GM19467 (cell line): ENCODE measurements at regions not wholly inside any gene's neighbourhood (a gene's known extent, or its start where the extent isn't known, plus 50 kb on each side); places are given as distances from the start of the nearest gene placed in this dataset.
"Not testable (repeated sequence)": the region's sequence is repeated elsewhere in the genome, so short reads cannot be mapped to it uniquely, and the experiment has no call there.

Experiments
- ATAC-seq: cut with Tn5 transposase; IDR thresholded peaks from one replicate; pipeline ENCODE4 v1.9.1; 2021; ENCODE audit warnings: mild to moderate bottlenecking, moderate library complexity; ENCODE audit not compliant: unreplicated experiment

DNA sequence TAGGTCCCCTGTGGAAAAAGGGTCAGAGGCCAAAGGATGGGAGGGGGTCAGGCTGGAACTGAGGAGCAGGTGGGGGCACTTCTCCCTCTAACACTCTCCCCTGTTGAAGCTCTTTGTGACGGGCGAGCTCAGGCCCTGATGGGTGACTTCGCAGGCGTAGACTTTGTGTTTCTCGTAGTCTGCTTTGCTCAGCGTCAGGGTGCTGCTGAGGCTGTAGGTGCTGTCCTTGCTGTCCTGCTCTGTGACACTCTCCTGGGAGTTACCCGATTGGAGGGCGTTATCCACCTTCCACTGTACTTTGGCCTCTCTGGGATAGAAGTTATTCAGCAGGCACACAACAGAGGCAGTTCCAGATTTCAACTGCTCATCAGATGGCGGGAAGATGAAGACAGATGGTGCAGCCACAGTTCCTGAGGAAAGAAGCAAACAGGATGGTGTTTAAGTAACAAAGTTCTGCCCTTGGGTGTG, 165.8 kb downstream of the RPIA start:
- ATAC-seq = no peak

DNA sequence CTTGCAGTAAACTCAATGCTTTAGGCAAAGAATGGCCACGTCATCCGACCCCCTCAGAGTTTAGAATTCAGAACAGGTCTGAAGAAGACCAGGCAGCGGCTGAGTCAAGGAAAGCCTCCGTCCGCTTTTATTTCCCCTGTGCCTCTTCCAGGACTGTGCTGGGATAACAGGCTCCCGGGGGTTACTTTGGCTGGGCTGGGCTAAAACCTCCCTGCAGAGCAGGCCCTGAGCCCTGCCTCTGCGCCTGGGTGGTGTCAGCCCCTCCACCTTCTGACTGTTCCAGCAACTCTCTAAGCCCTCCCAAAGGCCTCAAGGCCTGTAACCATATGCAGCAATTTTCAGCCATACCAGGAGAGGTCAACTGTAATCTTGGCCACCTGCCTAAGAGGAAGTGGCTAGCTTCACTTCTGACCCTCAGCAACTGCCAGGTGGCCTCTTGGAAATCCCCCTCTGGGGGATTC, 166.5 kb downstream of the RPIA start:
- ATAC-seq = no peak

DNA sequence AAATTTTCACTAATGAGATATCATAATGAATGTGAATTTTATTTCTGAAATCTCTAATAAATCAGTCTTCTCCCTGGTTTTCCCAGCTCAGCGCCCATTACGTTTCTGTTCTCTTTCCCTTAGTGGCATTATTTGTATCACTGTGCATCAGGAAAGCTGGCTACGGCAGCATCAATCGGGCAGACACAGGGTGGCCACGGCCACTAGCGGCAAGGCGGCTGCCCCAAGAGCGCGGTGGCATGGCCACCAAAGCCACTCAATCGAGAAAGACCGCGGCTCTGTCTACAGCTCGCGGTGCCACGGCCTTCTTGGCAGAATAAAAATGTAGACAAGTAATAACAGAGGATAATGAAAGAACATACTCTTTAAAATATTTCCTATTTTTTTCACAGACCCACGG, 168.0 kb downstream of the RPIA start:
- ATAC-seq = no peak

DNA sequence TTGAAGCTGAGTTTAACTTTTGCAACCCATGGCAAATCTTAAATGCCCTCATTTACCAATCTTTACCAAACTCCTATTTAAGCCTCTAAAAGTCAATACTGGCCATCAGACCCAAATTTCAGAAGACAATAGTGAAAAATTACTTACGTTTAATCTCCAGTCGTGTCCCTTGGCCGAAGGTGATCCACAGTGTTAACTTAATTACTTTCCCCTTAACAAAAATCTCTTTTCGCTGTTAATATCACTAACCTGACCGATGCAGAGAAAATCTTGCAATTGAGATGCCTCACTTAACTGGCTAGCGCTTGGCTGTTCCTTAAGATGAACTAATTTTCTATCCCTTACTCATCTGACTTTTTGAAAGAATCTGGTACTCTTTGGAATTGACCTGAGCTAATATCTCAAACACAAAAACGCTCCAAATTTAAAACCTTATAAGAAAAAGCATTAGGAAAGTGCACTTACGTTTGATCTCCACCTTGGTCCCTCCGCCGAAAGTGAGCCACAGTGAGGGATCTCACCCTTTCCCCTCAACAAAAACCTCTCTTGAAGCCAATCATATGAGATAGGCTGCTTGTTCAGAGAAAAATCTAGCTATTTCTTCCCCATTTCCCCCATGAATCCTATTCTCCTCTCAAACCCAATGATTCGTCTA, 169.1 kb downstream of the RPIA start:
- ATAC-seq = no peak

DNA sequence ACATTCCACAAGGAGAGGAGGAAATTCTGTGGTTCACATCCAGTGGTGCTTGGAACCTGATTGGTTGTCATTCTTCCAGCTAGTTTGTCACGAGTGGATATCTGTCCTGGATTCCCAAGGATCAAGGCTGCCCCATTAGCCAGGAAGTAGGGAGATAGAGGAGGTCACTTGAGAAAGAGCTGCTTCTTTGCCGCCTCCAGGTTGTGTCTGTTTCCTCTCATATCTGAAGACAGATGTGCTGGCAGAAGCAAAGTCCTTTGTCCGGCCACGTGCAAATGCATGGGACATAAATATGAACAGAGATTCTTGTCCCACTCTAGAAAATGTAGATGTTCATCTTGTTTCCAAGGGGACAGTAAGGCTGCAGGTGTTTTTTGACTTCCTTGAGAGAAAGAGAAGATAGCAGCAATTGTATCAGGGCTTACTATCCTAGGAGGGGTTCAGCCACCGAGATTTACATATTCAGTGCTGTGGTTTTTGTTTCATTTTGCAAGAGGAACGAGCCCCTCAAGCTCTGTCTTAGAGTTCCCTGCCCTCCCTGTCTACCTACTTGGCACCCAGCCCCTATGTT, 174.4 kb downstream of the RPIA start:
- ATAC-seq = peak; percentile 70

DNA sequence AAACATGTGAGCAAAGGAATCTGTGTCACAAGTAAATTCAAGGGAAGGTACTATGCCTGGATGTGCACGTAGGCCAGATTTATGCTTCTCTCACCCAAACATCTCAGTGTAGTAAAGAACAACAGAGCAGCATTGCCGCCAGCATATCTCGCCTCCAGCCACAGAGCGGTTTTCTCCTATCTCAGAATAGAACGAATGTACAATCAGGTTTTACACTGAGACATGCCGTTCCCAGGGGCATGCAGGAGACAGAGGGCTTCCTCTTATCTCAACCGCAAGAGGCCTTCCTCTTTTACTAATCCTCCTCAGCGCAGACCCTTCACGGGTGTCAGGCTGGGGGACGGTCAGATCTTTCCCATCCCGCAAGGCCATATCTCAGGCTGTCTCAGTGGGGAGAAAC, 175.3 kb downstream of the RPIA start:
- no peak for ATAC-seq

DNA sequence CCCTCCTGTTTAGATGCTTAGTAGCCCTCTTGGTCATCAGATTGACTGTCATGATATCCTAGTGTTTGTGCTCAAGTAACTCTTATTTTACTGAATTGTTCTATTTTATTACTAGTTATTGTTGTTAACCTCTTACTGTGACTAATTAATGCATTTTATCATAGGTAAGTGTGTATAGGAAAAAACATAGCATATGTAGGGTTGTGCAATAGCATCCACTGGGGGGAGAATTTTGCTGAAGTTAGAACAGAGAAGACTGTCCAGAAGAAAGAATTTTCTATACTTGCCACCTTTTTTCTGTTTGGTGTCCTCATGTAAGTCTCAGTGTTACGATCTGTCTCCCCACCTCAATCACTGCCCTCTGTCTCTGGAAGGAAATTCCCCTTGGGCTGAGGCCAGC, 177.4 kb downstream of the RPIA start:
- ATAC-seq = no peak

DNA sequence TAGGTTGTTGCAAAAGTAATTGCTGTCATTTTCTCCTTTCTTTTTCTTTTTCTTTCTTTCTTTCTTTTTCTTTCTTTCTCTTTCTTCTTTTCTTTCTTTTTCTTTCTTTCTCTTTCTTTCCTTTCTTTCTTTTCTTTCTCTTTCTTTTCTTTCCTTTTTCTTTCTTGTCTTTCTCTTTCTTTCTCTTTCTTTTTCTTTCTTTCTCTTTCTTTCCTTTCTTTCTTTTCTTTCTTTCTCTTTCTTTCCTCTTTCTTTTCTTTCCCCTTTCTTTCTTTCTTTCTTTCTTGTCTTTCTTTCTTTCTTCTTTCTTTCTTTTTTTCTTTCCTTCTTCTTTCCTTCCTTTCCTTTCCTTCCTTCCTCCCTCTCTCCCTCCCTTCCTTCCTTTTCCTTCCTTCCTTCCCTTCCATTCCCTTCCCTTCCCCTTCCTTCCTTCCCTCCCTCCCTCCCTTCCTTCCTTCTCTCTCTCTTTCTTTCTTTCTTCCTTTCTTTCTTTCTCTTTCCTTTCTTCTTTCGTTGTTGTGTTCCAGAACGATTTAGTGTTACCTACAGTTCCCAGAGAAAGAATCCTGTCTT, 178.9 kb downstream of the RPIA start:
- ATAC-seq = no peak

DNA sequence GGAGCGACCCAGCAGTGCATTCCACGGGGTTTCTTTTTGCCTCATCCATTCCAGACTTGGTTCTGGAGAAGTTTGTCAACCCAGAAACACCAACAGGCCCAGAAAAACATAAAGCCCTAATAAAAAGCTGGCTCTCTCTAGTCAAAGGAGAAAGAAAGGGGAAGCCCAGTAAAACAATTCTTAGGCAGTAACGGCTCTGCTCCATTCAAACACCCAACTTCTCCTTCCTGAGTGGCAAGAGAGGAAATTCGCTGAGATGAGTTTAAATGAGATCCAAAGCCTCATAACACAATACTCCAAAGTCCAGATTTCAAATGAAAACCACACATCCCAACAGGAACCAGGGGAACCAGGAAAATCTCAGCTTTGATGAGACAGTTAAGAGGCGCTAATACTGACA, 179.9 kb downstream of the RPIA start:
- ATAC-seq = no peak

DNA sequence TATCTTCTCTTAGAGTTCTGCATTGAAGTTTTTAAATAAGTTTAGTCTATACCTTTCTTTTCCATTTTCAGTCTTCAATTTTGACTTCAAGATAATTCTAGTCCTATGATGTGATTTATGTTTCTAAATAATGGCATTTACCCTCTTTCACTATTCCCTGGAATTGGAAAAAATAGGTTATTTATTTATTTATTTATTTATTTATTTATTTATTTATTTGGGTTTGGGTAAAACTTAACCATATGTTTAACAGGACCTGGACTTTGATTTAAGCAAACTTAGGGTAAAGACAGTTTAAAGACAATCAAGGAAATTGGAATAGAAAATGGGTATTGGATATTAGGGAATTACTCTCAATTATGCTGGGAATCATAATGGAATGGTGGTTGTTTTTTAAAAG, 182.1 kb downstream of the RPIA start:
- no peak for ATAC-seq

DNA sequence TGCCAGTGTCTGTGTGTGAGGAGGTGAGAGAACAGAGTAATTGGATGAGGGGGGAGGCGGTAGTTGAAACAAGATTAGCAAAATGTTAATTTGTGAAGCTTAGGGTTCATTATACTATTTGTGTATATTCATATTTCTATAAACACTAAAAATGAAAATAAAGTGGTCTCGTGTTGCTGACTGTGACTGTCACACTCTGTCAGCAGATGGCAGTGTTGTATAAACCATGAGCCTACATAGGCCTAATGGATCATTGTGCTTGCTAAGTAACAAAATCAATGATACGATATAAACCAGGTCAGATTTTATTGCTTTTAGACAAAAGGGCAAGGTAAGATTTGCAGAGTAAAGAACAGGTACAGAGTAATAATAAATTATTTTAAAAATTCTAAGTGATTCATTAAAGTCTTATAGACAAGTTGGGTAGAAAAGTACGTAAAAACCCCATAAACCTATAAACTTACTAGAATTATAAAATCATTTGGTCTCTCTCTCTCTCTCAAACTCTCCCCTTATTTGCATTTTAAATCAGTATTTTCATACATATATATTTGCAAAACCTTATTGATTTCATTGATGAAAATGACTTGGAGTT, 182.7 kb downstream of the RPIA start:
- ATAC-seq = no peak

DNA sequence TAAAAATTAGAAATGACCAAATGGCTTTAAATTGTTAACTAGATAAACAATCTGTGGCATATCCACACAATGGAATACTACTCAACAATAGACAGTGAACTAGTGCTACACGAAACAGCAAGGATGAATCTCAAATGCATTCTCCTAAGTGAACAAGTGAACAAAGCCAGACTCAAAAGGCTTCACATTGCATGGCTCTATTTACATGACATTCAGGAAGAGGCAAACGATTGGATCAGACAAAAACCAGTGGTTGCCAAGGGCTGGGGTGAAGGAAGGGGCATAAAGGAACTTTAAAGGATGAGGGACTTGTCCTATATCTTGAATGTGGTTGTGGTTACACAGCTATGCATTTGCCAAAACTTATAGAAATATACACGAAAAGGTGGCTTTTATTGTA, 184.3 kb downstream of the RPIA start:
- no peak for ATAC-seq

DNA sequence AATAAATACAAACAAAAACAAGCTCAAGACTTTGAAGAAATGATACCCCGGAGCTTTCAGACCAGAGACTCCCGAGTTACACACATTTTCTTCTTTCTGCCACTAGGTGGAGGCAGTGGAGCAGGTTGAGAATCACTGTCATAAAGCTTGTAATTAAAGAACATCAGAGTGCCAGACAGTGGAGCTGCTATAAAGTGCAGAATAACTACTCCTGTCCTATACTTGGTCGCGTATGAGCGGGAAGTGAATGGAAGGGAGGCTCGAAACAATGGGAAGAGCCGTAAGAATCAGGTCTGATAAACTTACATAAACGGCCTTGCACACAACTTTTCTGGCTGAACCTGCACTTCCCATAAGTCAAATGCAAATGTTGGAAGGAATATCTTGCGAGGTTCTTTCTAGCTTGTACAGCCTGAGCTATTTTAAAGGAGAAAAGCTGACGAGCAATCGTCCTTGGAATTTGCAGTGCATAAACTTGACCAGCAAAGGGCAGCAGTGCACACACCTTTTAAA, 189.0 kb downstream of the RPIA start:
- ATAC-seq = peak; percentile 57

DNA sequence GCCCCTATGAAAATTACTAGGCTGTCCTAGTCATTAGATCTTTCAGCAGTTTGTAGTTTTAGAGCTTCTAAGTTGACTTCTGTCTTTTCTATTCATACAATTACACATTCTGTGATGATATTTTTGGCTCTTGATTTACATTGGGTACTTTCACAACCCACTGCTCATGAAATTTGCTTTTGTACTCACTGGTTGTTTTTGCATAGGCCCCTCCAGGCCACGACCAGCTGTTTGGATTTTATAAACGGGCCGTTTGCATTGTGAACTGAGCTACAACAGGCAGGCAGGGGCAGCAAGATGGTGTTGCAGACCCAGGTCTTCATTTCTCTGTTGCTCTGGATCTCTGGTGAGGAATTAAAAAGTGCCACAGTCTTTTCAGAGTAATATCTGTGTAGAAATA, 193.8 kb downstream of the RPIA start:
- peak; percentile 65 for ATAC-seq

DNA sequence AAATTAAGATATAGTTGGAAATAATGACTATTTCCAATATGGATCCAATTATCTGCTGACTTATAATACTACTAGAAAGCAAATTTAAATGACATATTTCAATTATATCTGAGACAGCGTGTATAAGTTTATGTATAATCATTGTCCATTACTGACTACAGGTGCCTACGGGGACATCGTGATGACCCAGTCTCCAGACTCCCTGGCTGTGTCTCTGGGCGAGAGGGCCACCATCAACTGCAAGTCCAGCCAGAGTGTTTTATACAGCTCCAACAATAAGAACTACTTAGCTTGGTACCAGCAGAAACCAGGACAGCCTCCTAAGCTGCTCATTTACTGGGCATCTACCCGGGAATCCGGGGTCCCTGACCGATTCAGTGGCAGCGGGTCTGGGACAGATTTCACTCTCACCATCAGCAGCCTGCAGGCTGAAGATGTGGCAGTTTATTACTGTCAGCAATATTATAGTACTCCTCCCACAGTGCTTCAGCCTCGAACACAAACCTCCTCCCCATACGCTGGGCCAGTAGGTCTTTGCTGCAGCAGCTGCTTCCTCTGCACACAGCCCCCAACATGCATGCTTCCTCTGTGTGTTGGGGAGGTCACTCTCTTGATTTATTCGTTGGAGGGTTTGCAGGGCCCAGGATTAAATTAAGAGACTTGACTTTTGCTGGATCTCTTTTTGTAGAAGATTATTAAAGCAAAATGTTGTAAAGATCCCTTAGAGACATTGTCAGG, 194.4 kb downstream of the RPIA start:
- ATAC-seq = no peak

DNA sequence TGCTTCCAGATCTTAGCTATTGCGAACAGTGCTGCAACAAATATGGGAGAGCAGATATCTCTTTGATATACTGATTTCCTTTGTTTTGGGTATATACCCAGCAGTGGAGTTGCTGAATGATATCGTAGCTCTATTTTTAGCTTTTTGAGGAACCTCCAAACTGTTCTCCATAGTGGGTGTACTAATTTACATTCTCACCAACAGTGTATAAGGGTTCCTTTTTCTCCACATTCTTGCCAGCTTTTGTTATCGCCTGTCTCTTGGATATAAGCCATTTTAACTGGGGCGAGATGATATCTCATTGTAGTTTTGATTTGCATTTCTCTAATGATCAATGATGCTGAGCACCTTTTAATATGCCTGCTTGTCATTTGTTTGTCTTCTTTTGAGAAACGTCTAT, 196.0 kb downstream of the RPIA start:
- not testable (repeated sequence) for ATAC-seq

DNA sequence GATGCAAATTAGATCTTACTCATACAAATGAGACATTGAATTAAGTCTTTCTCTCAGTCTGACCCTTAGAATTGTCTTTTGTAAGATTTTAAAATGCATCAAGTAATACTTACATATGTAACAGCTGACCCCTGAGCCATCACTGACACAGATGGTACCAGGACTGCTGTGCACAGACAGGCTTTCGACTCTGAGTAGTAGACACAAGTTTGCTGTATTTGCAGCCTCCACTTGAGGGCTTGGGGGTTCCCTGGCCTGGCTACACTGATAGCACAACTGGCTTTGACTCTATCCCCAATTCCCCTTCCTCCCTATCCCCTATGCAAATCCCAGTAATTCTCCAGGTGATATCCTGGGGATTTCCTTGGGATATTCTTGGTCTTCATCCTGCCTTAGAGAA, 200.7 kb downstream of the RPIA start:
- no peak for ATAC-seq

DNA sequence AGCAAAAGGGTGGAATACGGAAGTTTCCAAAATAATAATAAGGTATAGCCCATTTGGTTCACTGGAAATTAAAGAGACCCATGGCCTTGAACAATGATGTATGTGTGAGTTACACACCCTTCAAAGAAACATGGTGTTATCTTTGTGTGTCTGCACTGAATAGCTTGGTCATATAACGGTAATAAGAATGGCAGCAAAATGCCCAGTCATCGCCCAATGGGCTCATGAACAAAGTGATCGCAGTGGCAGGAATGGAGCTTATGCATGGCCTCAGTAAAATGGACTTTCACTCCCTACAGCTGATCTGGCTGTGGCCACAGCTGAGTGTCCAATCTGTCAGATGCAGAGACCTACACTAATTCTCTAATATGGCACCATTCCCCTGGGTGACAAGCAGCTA, 201.3 kb downstream of the RPIA start:
- no peak for ATAC-seq

DNA sequence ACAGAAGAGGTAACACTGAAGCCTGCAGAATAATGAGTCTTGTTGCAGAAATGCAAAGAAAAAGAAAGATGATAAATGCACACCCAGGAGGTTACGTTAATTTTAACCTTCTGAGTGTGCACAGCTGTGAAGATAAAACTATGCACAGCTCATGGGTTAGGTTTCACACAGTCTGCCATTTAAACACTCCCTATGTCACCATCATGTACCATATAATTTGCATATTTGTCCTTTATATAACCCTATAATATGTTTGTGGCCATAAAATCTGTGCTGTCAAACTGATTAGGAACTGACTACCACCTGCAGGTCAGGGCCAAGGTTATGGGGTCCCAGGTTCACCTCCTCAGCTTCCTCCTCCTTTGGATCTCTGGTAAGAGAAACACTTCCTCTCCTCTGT, 205.5 kb downstream of the RPIA start:
- ATAC-seq = no peak

DNA sequence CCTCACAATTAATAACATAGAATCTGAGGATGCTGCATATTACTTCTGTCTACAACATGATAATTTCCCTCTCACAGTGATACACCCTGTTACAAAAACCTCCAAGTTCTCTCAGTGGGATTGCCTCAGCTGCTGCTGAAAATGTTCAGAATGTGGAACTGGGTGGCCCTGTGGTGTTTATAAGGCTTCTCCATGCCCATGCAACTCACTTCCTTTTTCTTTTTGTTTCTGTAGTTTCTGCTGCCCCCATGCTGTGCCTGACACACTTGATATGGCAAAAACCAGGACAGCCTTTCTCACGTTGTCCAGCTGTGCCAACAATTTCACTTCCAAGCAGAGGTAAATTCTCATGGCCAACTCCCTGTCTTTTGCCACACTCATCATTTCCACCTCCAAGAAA, 206.2 kb downstream of the RPIA start:
- no peak for ATAC-seq

DNA sequence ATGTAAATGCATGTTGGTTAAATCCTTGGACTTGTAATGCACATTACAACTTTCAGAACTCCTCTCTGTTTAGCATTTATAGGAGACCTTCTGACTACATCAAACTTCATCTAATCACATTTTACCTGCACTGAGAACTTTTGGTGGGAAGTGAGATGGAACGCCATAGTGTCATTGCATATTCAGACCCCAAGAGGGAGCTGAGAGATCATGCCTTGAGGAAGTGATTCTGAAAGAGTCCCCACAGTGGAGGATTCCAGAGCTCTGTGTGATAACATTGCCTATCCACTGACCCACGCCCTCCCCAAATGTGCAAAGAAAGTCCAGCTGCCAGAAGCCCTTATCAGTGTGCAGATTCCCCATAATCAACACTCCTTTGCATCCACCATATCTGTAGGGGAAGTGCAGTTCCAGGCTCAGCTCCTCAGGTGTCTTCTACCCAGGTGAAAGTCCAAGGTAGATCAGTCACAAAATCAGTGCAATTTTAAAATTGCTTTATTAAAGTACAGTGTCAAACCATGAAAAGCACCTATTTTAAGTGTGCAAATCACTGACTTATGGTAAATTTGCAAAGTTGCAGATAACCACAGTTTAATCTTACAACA, 212.4 kb downstream of the RPIA start:
- ATAC-seq = no peak
